Jurkat, Clone E6-1 (cell line): ENCODE measurements at regions not wholly inside any gene's neighbourhood (a gene's known extent, or its start where the extent isn't known, plus 50 kb on each side); places are given as distances from the start of the nearest gene placed in this dataset.
"Not testable (repeated sequence)": the region's sequence is repeated elsewhere in the genome, so short reads cannot be mapped to it uniquely, and the experiment has no call there.

Experiments used
- DNase-seq: peaks from one replicate; pipeline ENCODE4 v3.0.0-alpha.2; 2011; ENCODE audit warnings: low read depth, low spot score
- H3K4me3 ChIP-seq: 2 replicates; pipeline ENCODE4 v1.5.1; 2011; ENCODE audit warnings: mild to moderate bottlenecking, low read length, control low read depth, moderate library complexity

DNA sequence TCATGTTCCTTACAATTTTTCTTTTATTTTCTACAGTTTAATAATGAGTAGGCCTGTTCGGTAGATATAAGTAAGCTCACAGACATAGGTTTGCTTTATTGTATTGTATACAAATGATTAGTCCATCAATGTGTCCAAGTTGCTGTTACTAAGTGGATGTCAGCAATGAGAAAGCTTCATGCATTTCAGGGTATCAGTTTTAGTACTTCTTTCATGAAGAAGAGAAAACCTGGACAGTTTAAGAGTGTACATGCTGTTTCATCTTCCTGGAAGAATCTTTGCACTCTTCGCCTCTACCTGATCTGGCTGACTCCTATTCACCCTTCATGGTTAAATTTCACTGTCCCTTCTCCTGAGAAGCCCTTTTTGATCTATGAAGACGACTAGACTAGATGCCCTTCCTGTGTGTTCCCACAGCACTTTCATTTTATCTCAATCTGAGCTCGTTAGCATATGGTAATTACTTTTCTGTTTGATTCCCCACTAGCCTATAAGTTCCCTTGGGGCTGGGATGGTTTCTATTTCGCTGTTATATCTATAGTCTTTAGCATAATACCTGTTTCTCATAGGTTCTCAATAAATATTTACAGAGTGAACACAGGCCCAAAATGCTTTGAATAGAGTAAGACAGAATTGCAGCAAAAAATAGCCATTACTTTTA, 70.7 kb downstream of the CETN3 start:
- DNase-seq: no peak
- H3K4me3 ChIP-seq: no peak overlapping the region

DNA sequence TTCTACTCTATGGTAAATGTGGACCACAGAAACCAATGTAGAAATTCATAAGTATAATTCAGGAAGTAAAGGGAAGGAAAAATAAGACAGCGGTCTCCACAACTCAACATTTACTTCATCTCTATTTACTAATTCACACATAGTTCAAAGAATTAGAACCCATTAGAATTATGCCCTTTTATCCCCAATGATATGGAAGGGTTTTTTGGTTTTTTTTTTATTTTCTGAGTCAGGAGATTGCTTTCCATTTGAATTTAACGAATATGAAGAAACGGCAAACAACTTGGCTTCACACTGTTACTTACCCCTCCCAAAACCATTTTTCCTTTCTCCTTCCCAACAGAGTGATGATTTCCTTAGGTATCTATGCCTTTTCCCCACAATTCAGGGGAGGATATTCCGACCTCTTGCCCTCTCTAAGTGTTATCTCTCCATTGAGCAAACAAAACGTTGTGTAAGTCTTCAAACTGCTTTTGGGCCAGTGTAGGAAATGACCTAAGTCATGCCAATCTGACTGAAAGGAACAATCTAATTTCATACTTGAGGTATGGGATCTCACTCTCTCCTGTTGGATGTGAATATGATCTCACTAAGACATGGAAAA, 72.0 kb downstream of the CETN3 start:
- H3K4me3 ChIP-seq: no peak overlapping the region
- DNase-seq: no peak

- H3K4me3 ChIP-seq: no peak overlapping the region
- DNase-seq: no peak
Observed at GRCh38 chr5:90336752-90337151, 72.8 kb downstream of the CETN3 start.

DNA sequence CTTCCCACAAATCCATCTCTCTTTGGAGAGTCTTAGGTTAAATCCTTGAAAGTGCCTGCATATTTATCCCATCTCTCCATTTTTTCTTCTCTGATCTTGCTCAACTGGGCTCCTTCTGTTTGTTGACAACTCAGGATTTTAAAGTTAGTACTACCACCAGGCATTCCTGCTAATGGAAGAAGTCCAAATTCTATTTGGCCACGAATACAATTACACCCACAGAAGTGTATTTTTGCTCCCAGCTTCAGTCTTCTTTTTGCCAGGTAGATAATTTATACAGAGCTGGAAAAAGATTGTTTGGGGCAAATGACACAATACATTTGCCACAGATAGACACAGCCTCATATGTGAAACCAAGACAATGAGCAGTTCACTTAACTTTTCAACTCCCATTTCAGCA, 74.8 kb downstream of the CETN3 start:
- H3K4me3 ChIP-seq: no peak overlapping the region
- DNase-seq: no peak

GRCh38 chr5:90329911-90330310, 79.6 kb downstream of the CETN3 start:
- no peak overlapping the region for H3K4me3 ChIP-seq
- DNase-seq: no peak

DNA sequence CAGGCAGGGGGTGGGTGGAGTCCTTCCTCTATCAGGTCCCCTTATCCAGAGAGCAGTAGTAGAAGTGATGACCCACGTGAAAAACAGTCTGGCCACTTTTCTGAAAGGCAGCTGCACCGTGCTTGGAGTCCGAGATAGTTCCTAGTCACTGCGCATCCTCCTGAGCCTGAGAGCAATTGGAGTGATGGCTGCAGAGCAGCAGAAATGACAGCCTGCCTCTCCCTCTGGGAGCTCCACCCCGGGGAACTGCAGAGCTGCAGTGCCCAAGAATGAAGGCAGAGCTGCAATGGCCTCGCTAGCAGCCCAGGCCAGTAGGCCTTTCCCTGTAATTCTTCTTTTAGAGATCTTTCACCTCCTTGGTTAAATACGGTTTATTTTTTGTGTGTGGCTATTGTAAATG, 82.6 kb downstream of the CETN3 start:
- H3K4me3 ChIP-seq: no peak overlapping the region
- no peak for DNase-seq

DNA sequence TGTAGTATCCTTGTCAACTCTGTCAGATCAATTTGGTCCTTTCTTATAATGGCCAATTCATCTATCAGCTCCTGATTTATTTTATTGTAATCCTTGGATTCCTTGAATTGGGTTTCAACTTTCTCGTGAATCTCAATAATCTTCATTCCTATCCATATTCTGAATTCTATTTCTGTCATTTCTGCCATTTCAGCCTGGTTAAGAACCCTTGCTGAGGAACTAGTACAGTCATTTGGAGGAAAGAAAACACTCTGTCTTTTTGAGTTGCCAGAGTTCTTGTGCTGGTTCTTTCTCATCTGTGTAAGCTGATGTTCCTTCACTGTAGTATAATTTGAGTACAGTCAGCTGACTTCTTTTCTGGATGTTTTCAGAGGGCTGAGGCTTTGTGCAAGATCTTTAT, 84.5 kb downstream of the CETN3 start:
- no peak for DNase-seq

DNA sequence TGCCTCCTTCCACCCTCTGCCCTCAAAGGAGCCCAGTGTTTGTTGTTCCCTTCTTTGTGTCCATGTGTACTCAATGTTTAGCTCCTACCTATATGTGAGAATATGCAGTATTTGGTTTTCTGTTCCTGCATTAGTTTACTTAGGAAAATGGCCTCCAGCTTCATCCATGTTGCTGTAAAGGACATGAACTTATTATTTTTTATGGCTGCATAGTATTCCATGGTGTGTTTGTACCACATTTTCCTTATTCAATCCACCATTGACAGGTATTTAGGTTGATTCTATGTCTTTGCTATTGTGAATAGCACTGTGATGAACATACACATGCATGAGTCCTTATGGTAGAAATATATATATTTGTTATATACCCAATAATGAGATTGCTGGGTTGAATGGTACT, 89.2 kb downstream of the CETN3 start:
- H3K4me3 ChIP-seq, DNase-seq: not testable (repeated sequence)

More for the DNA sequence above, 84.5 kb downstream of the CETN3 start:
- no peak overlapping the region for H3K4me3 ChIP-seq

DNA sequence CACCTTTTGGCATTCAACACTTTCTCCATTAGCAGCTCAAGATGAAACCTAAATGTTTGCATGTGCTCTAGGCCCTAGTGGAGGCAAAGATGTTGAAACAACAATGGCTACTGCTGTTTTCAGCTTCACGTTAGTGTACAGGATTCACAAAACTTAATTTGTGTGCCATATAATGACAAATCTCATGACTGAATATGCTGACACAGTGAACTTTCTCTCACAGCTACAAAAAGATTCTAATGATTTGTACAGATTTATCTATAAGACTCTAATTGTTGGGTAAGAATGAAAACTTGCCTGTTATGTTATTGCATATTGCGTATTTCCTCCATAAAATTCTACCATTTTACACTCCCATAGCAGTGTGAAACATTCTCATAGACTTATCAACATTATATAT, 97.5 kb downstream of the CETN3 start:
- no peak for DNase-seq

GRCh38 chr5:90311401-90311800, 98.2 kb downstream of the CETN3 start:
- DNase-seq: no peak
- no peak overlapping the region for H3K4me3 ChIP-seq

More for the DNA sequence above, 97.5 kb downstream of the CETN3 start:
- H3K4me3 ChIP-seq: no peak overlapping the region

GRCh38 chr5:90308787-90309585, 100.6 kb downstream of the CETN3 start:
- H3K4me3 ChIP-seq: no peak overlapping the region
- DNase-seq: no peak

DNA sequence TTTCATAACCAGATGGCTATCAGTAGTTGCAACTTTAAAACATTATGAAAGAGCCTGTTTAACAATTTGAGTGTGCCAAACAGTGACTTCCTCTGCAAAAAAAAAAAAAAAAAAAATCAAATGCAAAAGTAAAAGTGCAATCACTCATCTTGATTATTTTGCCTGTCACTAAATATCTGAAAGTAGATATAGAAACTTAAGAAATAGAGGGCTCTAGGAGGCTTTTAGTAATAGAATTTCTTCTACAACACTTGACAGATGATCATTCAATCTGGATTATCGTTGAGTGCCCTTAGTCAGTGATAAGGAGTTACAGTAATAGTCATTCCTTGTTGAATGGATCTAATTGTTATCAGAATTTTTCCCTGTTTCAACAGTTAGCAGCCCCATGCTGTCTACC, 101.8 kb downstream of the CETN3 start:
- no peak overlapping the region for H3K4me3 ChIP-seq
- DNase-seq: no peak

- no peak overlapping the region for H3K4me3 ChIP-seq
Observed at GRCh38 chr5:90307322-90307721, 102.2 kb downstream of the CETN3 start.

GRCh38 chr5:90306613-90307012, 102.9 kb downstream of the CETN3 start:
- no peak for DNase-seq
- no peak overlapping the region for H3K4me3 ChIP-seq

More at GRCh38 chr5:90307322-90307721, 102.2 kb downstream of the CETN3 start:
- DNase-seq: no peak

DNA sequence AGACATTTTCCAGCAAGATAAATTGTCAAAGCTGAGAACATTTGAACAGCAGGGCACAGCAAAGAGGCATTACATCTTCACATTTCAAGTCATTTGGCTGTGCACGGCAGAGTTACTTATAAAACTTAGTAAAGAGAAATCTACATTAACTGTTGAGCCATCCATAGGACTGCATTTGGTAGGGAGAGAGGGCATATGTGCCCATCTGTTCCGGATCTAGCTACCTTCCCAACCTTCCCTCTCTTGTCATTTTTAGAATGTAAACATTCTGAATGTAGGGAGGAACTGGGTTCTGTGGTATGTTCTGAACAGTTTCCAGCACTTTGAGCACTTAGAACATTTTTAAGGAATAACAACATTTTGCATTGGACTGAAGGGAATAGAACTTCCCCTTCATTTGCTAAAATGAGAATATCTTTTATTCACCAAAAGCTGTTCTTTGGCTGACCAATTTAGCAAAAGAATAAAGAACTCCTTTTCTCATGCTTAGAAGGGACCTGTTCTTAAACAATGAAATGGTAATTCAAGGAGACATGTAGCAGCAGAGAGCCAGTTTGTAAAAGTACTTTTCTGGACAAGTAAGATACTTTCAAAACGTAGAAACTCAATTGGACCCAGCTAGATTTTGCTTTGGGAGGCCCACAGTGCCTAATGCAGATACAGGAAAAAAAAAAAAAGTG, 104.4 kb downstream of the CETN3 start:
- H3K4me3 ChIP-seq: no peak overlapping the region
- DNase-seq: no peak

GRCh38 chr5:90301248-90301647, 108.3 kb downstream of the CETN3 start:
- no peak overlapping the region for H3K4me3 ChIP-seq
- peak; percentile 9 for DNase-seq

- H3K4me3 ChIP-seq: no peak overlapping the region
- no peak for DNase-seq
Observed at GRCh38 chr5:90297045-90297764, 112.4 kb downstream of the CETN3 start.

- H3K4me3 ChIP-seq: no peak overlapping the region
- DNase-seq: peak; percentile 9
Observed at GRCh38 chr5:90294604-90295003, 115.0 kb downstream of the CETN3 start.

DNA sequence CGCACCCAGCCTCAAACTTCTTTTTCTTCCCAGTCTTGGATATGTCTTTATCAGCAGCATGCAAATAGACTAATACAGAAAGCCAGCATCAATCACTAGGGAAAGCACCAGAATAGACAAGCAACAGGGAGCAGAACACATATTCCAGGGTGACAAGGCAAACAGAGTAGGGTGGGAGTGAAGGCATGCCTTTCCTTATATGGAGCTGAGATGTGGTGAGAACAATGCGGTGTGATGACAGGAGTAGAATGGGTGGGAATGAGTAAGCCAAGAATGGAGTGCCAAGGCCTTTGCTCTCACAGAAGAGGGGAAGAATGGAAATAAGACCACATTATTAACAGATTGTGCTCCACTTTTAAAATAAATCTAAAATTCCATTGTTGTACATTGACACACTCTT, 115.6 kb downstream of the CETN3 start:
- no peak overlapping the region for H3K4me3 ChIP-seq
- DNase-seq: no peak
